IMR-90 (cell line): ENCODE measurements at regions not wholly inside any gene's neighbourhood (a gene's known extent, or its start where the extent isn't known, plus 50 kb on each side); places are given as distances from the start of the nearest gene placed in this dataset.

Experiments
- ATAC-seq: fragments of 200-7000 bp; cut with Tn5 transposase; 2 replicates; pipeline ENCODE4 v1.9.1; 2020; ENCODE audit warnings: low read depth, mild to moderate bottlenecking, moderate library complexity
- BruUV-seq: library from RNA; stranded (reverse); fragments of 400-500 nt; replicated peaks from 2 replicates; lab custom pipeline; 2021; lab: Mats Ljungman, UMichigan
- CTCF ChIA-PET: fragments of 300-600 bp; formaldehyde crosslinking; extraction: SDS; loops from one replicate; lab custom pipeline; 2021; ENCODE audit warnings: antibody characterized with exemption; lab: Yijun Ruan, JAX
- POLR2A ChIA-PET: fragments of 300-600 bp; sonication (Branson Sonifier 250); formaldehyde crosslinking; loops from one replicate; lab custom pipeline; 2022; ENCODE audit warnings: antibody characterized with exemption; ENCODE audit not compliant: unreplicated experiment; lab: Charles Lee
- DNase-seq: peaks from one replicate; pipeline ENCODE4 v3.0.0; 2013
- H2AFZ ChIP-seq: replicated peaks from 2 replicates; pipeline ENCODE3; 2013; ENCODE audit warnings: low read length, mild to moderate bottlenecking; ENCODE audit not compliant: poor library complexity
- H2AK5ac ChIP-seq: 2 replicates; pipeline ENCODE4 v1.6.1; 2013; ENCODE audit warnings: low read depth, low read length, inconsistent platforms
- H2AK9ac ChIP-seq: replicated peaks from 2 replicates; pipeline ENCODE3; 2013; ENCODE audit warnings: mild to moderate bottlenecking, low read depth, low read length, moderate library complexity; ENCODE audit not compliant: poor library complexity
- H2BK120ac ChIP-seq: 2 replicates; pipeline ENCODE4 v1.6.1; 2013; ENCODE audit warnings: low read depth, low read length, inconsistent platforms
- H2BK15ac ChIP-seq: 3 replicates; pipeline ENCODE4 v1.6.1; 2013; ENCODE audit warnings: low read depth, low read length, inconsistent platforms
- H2BK20ac ChIP-seq: 2 replicates; pipeline ENCODE4 v1.6.1; 2013; ENCODE audit warnings: low read depth, mild to moderate bottlenecking, inconsistent platforms, low read length, moderate library complexity
- H2BK5ac ChIP-seq: 2 replicates; pipeline ENCODE4 v1.6.1; 2013; ENCODE audit warnings: mild to moderate bottlenecking, low read depth, low read length, inconsistent platforms; ENCODE audit not compliant: poor library complexity, severe bottlenecking
- H3K14ac ChIP-seq: replicated peaks from 2 replicates; pipeline ENCODE4 v1.6.1; 2013; ENCODE audit warnings: low read depth, low read length, inconsistent platforms
- H3K18ac ChIP-seq: 2 replicates; pipeline ENCODE4 v1.6.1; 2013; ENCODE audit warnings: low read depth, low read length, control low read depth
- H3K23ac ChIP-seq: 2 replicates; pipeline ENCODE4 v1.6.1; 2013; ENCODE audit warnings: low read depth, low read length, inconsistent platforms
- H3K27ac ChIP-seq: 2 replicates; pipeline ENCODE4 v1.5.1; 2013; ENCODE audit warnings: mild to moderate bottlenecking, control low read depth, low read length; ENCODE audit not compliant: insufficient read depth
- H3K27me3 ChIP-seq: 2 replicates; pipeline ENCODE4 v1.6.1; 2013; ENCODE audit warnings: low read length; ENCODE audit not compliant: control insufficient read depth, insufficient read depth
- H3K36me3 ChIP-seq: 2 replicates; pipeline ENCODE4 v1.6.1; 2013; ENCODE audit warnings: low read length, mixed read lengths; ENCODE audit not compliant: control insufficient read depth, insufficient read depth
- H3K4ac ChIP-seq: 2 replicates; pipeline ENCODE4 v1.6.1; 2013; ENCODE audit warnings: low read depth, low read length, inconsistent platforms
- H3K4me1 ChIP-seq: 2 replicates; pipeline ENCODE4 v1.6.1; 2013; ENCODE audit warnings: low read length, mixed read lengths; ENCODE audit not compliant: control insufficient read depth, insufficient read depth
- H3K4me2 ChIP-seq: 2 replicates; pipeline ENCODE4 v1.6.1; 2013; ENCODE audit warnings: low read depth, mild to moderate bottlenecking, control low read depth, low read length, moderate library complexity
- H3K4me3 ChIP-seq: 2 replicates; pipeline ENCODE4 v1.5.1; 2013; ENCODE audit warnings: low read depth, mild to moderate bottlenecking, control low read depth, low read length, moderate library complexity; ENCODE audit not compliant: insufficient read depth
- H3K56ac ChIP-seq: 2 replicates; pipeline ENCODE4 v1.6.1; 2013; ENCODE audit warnings: low read length, inconsistent platforms; ENCODE audit not compliant: insufficient read depth; ENCODE audit errors: extremely low read depth
- H3K79me1 ChIP-seq, 2 experiments: 2 replicates each; pipeline ENCODE4 v1.6.1; 2013; ENCODE audit warnings: low read length in 2 of 2, inconsistent platforms in 1 of 2, low read depth in 1 of 2
- H3K9ac ChIP-seq: 2 replicates; pipeline ENCODE4 v1.6.1; 2013; ENCODE audit warnings: low read depth, low read length, control low read depth
- H3K9me1 ChIP-seq: 2 replicates; pipeline ENCODE4 v1.6.1; 2013; ENCODE audit warnings: low read length, inconsistent platforms; ENCODE audit not compliant: insufficient read depth
- H3K9me3 ChIP-seq: 2 replicates; pipeline ENCODE4 v1.6.1; 2013; ENCODE audit warnings: low read length; ENCODE audit not compliant: control insufficient read depth, insufficient read depth
- H4K20me1 ChIP-seq: 2 replicates; pipeline ENCODE4 v1.6.1; 2013; ENCODE audit warnings: low read length, inconsistent platforms; ENCODE audit not compliant: insufficient read depth
- H4K5ac ChIP-seq: 2 replicates; pipeline ENCODE4 v1.6.1; 2013; ENCODE audit warnings: mild to moderate bottlenecking, low read depth, low read length, control low read depth
- H4K8ac ChIP-seq, 2 experiments: 2 replicates each; pipeline ENCODE4 v1.6.1; 2013; ENCODE audit warnings: low read depth in 2 of 2, low read length in 2 of 2, control low read depth in 1 of 2, inconsistent platforms in 1 of 2
- H4K91ac ChIP-seq: 2 replicates; pipeline ENCODE4 v1.6.1; 2013; ENCODE audit warnings: low read depth, low read length, inconsistent platforms; ENCODE audit not compliant: insufficient read depth
- BHLHE40 ChIP-seq: fragments of 150-350 bp; IDR thresholded peaks from 2 replicates; pipeline ENCODE4 v1.6.1; 2016; ENCODE audit warnings: mild to moderate bottlenecking, low read depth, low read length
- CEBPB ChIP-seq: IDR thresholded peaks from 2 replicates; pipeline ENCODE4 v1.6.1; 2012; ENCODE audit warnings: low read depth, low read length, improper control_type of control experiment
- CHD1 ChIP-seq: IDR thresholded peaks from 2 replicates; pipeline ENCODE4 v1.6.1; 2012; ENCODE audit warnings: low read depth, low read length, improper control_type of control experiment
- FOS ChIP-seq: fragments of 150-350 bp; IDR thresholded peaks from 2 replicates; pipeline ENCODE4 v1.6.1; 2016; ENCODE audit warnings: low read depth, low read length
- MAZ ChIP-seq: IDR thresholded peaks from 2 replicates; pipeline ENCODE4 v1.6.1; 2012; ENCODE audit warnings: low read depth, mild to moderate bottlenecking, low read length, improper control_type of control experiment, moderate library complexity, borderline replicate concordance
- MXI1 ChIP-seq: IDR thresholded peaks from 2 replicates; pipeline ENCODE4 v1.6.1; 2012; ENCODE audit warnings: low read depth, mild to moderate bottlenecking, low read length, moderate library complexity, borderline replicate concordance
- POLR2A ChIP-seq: IDR thresholded peaks from 2 replicates; pipeline ENCODE4 v1.6.1; 2012; ENCODE audit warnings: mild to moderate bottlenecking, low read depth, low read length
- RAD21 ChIP-seq: IDR thresholded peaks from 2 replicates; pipeline ENCODE4 v1.6.1; 2012; ENCODE audit warnings: low read length, improper control_type of control experiment
- RFX5 ChIP-seq: IDR thresholded peaks from 2 replicates; pipeline ENCODE4 v1.8.0; 2012; ENCODE audit warnings: low read depth, mild to moderate bottlenecking, low read length, moderate library complexity
- SMC3 ChIP-seq: fragments of 150-350 bp; IDR thresholded peaks from 2 replicates; pipeline ENCODE4 v1.6.1; 2016; ENCODE audit warnings: low read depth, mild to moderate bottlenecking, antibody characterized with exemption, low read length, moderate library complexity
- WGBS, 2 experiments: methylation state at CpG; one replicate each; pipeline versions ENCODE4 v1.1.5 to v1.1.7; 2013; ENCODE audit warnings: missing lambda C conversion rate in 2 of 2; ENCODE audit not compliant: insufficient read length in 1 of 2; ENCODE audit errors: extremely low coverage in 2 of 2; 5-methylcytosine and 5-hydroxymethylcytosine counted together
- dilution Hi-C: fragments of 300-500 bp; cut with HindIII; formaldehyde crosslinking; loops from one replicate; pipeline ENCODE4 v1.14.3; 2018; ENCODE audit warnings: low sequenced_read_pairs; ENCODE audit not compliant: unreplicated experiment
- in situ Hi-C: fragments of 300-500 bp; cut with MboI; formaldehyde crosslinking; loops from 3 replicates; pipeline ENCODE4 v1.14.3; 2019; ENCODE audit warnings: low sequenced_read_pairs, inconsistent platforms, mixed read lengths
- intact Hi-C: fragments of 100-400 bp; cut with micrococcal nuclease; formaldehyde crosslinking; loops from 2 replicates; pipeline ENCODE4 v1.10.0; 2022
- TF ChIP-seq, protein P1 (sequence below): fragments of 150-350 bp; IDR thresholded peaks from 2 replicates; pipeline ENCODE4 v1.6.1; 2017; ENCODE audit warnings: mild to moderate bottlenecking, antibody characterized with exemption, low read length, low read depth
- TF ChIP-seq, protein P2 (sequence below): fragments of 150-350 bp; IDR thresholded peaks from 2 replicates; pipeline ENCODE4 v1.6.1; 2016; ENCODE audit warnings: low read depth, mild to moderate bottlenecking, low read length, moderate library complexity, borderline replicate concordance

DNA sequence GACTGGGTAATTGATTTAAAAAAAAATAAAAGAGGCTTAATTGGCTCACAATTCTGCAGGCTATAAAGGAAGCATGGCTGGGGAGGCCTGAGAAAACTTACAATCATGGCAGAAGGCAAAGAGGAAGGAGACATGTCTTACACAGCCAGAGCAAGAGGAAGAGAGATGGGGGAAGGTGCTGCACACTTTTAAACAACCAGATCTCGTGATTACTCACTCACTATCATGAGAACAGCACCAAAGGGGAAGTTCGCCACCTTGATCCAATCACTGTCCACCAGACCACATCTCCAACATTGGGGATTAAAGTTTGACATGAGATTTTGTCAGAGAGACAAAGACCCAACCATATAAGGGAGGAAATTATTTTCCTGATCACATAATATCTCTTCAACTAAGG lies 138.8 kb upstream of the NR4A3 start:
- H3K9me1 ChIP-seq: no peaks in the 10 kb centered on the region

More for the DNA sequence above, 138.8 kb upstream of the NR4A3 start:
- Histone ChIP-seq H3K79me1 (no peaks in the 10 kb centered on the region), H2BK120ac (no peak overlapping the region), H2BK15ac (no peak overlapping the region), H2BK5ac (no peak overlapping the region), H3K23ac (no peak overlapping the region), H3K9me3 (no peaks in the 10 kb centered on the region), H3K4ac (no peak overlapping the region), H3K27ac (no peak overlapping the region), H3K4me1 (0 out of 2 replicates have a peak, but pooled peaks cover 2% of the 10 kb centered on the region), H3K56ac (no peak overlapping the region), H3K18ac (no peak overlapping the region), H2AFZ (no peak overlapping the region), H4K8ac (no peak overlapping the region), H4K91ac (no peak overlapping the region), H3K14ac (no peak overlapping the region), H4K20me1 (no peaks in the 10 kb centered on the region), H4K5ac (no peak overlapping the region), H2AK5ac (no peak overlapping the region), H2BK20ac (no peak overlapping the region), H2AK9ac (no peak overlapping the region), H3K9ac (no peak overlapping the region), H3K36me3 (no peaks in the 10 kb centered on the region), H3K27me3 (no peaks in the 10 kb centered on the region), H3K4me2 (no peak overlapping the region), H3K4me3 (no peak overlapping the region)
- intact Hi-C loops (no loop called here), dilution Hi-C loops (no loop called here), in situ Hi-C loops (no loop called here)
- POLR2A ChIA-PET: no interaction called here
- TF ChIP-seq, protein P1, sequence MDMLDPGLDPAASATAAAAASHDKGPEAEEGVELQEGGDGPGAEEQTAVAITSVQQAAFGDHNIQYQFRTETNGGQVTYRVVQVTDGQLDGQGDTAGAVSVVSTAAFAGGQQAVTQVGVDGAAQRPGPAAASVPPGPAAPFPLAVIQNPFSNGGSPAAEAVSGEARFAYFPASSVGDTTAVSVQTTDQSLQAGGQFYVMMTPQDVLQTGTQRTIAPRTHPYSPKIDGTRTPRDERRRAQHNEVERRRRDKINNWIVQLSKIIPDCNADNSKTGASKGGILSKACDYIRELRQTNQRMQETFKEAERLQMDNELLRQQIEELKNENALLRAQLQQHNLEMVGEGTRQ: no peak
- TF ChIP-seq RAD21 (no peak), SMC3 (no peak), CHD1 (no peak), FOS (no peak), RFX5 (no peak), POLR2A (no peak), BHLHE40 (no peak), MAZ (no peak), CEBPB (no peak), MXI1 (no peak)
- TF ChIP-seq, protein P2, sequence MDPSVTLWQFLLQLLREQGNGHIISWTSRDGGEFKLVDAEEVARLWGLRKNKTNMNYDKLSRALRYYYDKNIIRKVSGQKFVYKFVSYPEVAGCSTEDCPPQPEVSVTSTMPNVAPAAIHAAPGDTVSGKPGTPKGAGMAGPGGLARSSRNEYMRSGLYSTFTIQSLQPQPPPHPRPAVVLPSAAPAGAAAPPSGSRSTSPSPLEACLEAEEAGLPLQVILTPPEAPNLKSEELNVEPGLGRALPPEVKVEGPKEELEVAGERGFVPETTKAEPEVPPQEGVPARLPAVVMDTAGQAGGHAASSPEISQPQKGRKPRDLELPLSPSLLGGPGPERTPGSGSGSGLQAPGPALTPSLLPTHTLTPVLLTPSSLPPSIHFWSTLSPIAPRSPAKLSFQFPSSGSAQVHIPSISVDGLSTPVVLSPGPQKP: no peak
- no TSS peak for BruUV-seq
- DNase-seq (no peak), ATAC-seq (no peak)
- CTCF ChIA-PET: no interaction called here
- WGBS, 2 experiments: no CpG with 5 or more reads among the region's 2 CpGs
